ENCODE measurements at regions not wholly inside any gene's neighbourhood (a gene's known extent, or its start where the extent isn't known, plus 50 kb on each side); places are given as distances from the start of the nearest gene placed in this dataset.
"Not testable (repeated sequence)": the region's sequence is repeated elsewhere in the genome, so short reads cannot be mapped to it uniquely, and the experiment has no call there.

GRCh38 chr2:97348265-97348664 is 235.3 kb downstream of the ANKRD36 start:
- Mint-ChIP-seq H3K4me3 (ENCODE audit: unreplicated experiment) (no peak overlapping the region), H3K27me3 (ENCODE audit: unreplicated experiment) (peaks cover 22% of the 10 kb centered on the region), H3K9me3 (ENCODE audit: unreplicated experiment) (no peaks in the 10 kb centered on the region), H3K36me3 (ENCODE audit: unreplicated experiment) (no peaks in the 10 kb centered on the region), H3K4me1 (ENCODE audit: unreplicated experiment) (no peaks in the 10 kb centered on the region), H3K27ac (ENCODE audit: unreplicated experiment) (no peak overlapping the region)
- DNase-seq (ENCODE audit: extremely low spot score, unreplicated experiment): no peak
- TF ChIP-seq CTCF (IDR thresholded peaks at IDR 0.05): no peak

GRCh38 chr2:97344937-97345336 is 232.0 kb downstream of the ANKRD36 start:
- H3K4me1 Mint-ChIP-seq (ENCODE audit: unreplicated experiment); H3K27me3 Mint-ChIP-seq (ENCODE audit: unreplicated experiment); H3K36me3 Mint-ChIP-seq (ENCODE audit: unreplicated experiment); H3K27ac Mint-ChIP-seq (ENCODE audit: unreplicated experiment); H3K4me3 Mint-ChIP-seq (ENCODE audit: unreplicated experiment); H3K9me3 Mint-ChIP-seq (ENCODE audit: unreplicated experiment); DNase-seq (ENCODE audit: extremely low spot score, unreplicated experiment): not testable (repeated sequence)

- not testable (repeated sequence) for H3K27me3 Mint-ChIP-seq (ENCODE audit: unreplicated experiment); H3K4me1 Mint-ChIP-seq (ENCODE audit: unreplicated experiment); H3K27ac Mint-ChIP-seq (ENCODE audit: unreplicated experiment); H3K9me3 Mint-ChIP-seq (ENCODE audit: unreplicated experiment); H3K4me3 Mint-ChIP-seq (ENCODE audit: unreplicated experiment); H3K36me3 Mint-ChIP-seq (ENCODE audit: unreplicated experiment); DNase-seq (ENCODE audit: extremely low spot score, unreplicated experiment)
Observed at GRCh38 chr2:97333674-97334073, 220.7 kb downstream of the ANKRD36 start.

DNA sequence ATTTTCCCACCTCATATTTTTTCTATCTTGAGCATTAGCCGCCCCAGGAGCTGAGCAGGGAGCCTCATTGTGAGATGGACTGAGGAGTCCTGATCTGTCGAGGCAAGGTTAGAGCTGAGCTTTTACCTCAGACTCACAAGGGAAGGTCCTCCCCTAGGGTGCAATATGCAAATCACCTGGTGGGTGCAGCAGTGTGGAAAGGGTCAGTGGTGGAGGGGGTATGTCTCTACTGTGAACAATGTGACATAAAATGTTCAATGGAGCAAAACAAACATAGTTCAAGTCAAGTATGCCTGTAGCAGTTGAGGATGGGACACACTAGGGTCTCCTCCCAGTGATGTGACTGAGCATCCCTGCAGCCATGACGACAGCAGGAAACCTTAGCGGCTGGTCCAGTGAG is 219.2 kb downstream of the ANKRD36 start:
- H3K4me1 Mint-ChIP-seq (ENCODE audit: unreplicated experiment); H3K9me3 Mint-ChIP-seq (ENCODE audit: unreplicated experiment); H3K27ac Mint-ChIP-seq (ENCODE audit: unreplicated experiment); H3K27me3 Mint-ChIP-seq (ENCODE audit: unreplicated experiment); H3K36me3 Mint-ChIP-seq (ENCODE audit: unreplicated experiment); H3K4me3 Mint-ChIP-seq (ENCODE audit: unreplicated experiment); DNase-seq (ENCODE audit: extremely low spot score, unreplicated experiment): not testable (repeated sequence)

GRCh38 chr2:97321936-97322713 is 209.2 kb downstream of the ANKRD36 start:
- not testable (repeated sequence) for H3K27me3 Mint-ChIP-seq (ENCODE audit: unreplicated experiment); H3K36me3 Mint-ChIP-seq (ENCODE audit: unreplicated experiment); H3K4me1 Mint-ChIP-seq (ENCODE audit: unreplicated experiment); H3K9me3 Mint-ChIP-seq (ENCODE audit: unreplicated experiment); H3K27ac Mint-ChIP-seq (ENCODE audit: unreplicated experiment); DNase-seq (ENCODE audit: extremely low spot score, unreplicated experiment); H3K4me3 Mint-ChIP-seq (ENCODE audit: unreplicated experiment)

GRCh38 chr2:97315358-97315757 is 202.4 kb downstream of the ANKRD36 start:
- H3K27ac Mint-ChIP-seq (ENCODE audit: unreplicated experiment); H3K36me3 Mint-ChIP-seq (ENCODE audit: unreplicated experiment); H3K4me1 Mint-ChIP-seq (ENCODE audit: unreplicated experiment); H3K4me3 Mint-ChIP-seq (ENCODE audit: unreplicated experiment); H3K9me3 Mint-ChIP-seq (ENCODE audit: unreplicated experiment); H3K27me3 Mint-ChIP-seq (ENCODE audit: unreplicated experiment); DNase-seq (ENCODE audit: extremely low spot score, unreplicated experiment): not testable (repeated sequence)

- H3K4me1 Mint-ChIP-seq (ENCODE audit: unreplicated experiment); H3K36me3 Mint-ChIP-seq (ENCODE audit: unreplicated experiment); H3K27me3 Mint-ChIP-seq (ENCODE audit: unreplicated experiment); H3K4me3 Mint-ChIP-seq (ENCODE audit: unreplicated experiment); H3K9me3 Mint-ChIP-seq (ENCODE audit: unreplicated experiment); DNase-seq (ENCODE audit: extremely low spot score, unreplicated experiment); H3K27ac Mint-ChIP-seq (ENCODE audit: unreplicated experiment): not testable (repeated sequence)
Observed at GRCh38 chr2:97312426-97312825, 199.5 kb downstream of the ANKRD36 start.

GRCh38 chr2:97305426-97305825 is 192.5 kb downstream of the ANKRD36 start:
- H3K27ac Mint-ChIP-seq (ENCODE audit: unreplicated experiment); H3K27me3 Mint-ChIP-seq (ENCODE audit: unreplicated experiment): not testable (repeated sequence)

DNA sequence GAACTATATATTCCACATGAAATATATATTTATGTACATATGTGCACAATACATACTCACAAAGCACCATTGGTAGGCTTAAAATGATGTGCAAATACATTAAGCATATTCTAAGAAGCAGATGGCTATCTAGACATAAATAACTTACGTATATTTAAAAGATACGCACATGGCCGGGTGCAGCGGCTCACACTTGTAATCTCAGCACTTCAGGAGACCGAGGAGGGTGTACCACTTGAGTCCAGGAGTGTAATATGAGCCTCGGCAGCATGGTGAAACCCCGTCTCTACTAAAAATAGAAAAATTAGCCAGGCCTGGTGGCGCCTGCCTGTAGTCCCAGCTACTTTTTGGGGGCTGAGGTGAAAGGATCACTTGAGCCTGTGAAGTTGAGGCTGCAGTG is 189.9 kb downstream of the ANKRD36 start:
- H3K9me3 Mint-ChIP-seq (ENCODE audit: unreplicated experiment); H3K4me1 Mint-ChIP-seq (ENCODE audit: unreplicated experiment); H3K4me3 Mint-ChIP-seq (ENCODE audit: unreplicated experiment); DNase-seq (ENCODE audit: extremely low spot score, unreplicated experiment); H3K27me3 Mint-ChIP-seq (ENCODE audit: unreplicated experiment); H3K36me3 Mint-ChIP-seq (ENCODE audit: unreplicated experiment); H3K27ac Mint-ChIP-seq (ENCODE audit: unreplicated experiment): not testable (repeated sequence)

More at GRCh38 chr2:97305426-97305825, 192.5 kb downstream of the ANKRD36 start:
- not testable (repeated sequence) for H3K4me3 Mint-ChIP-seq (ENCODE audit: unreplicated experiment); DNase-seq (ENCODE audit: extremely low spot score, unreplicated experiment); H3K36me3 Mint-ChIP-seq (ENCODE audit: unreplicated experiment); H3K9me3 Mint-ChIP-seq (ENCODE audit: unreplicated experiment); H3K4me1 Mint-ChIP-seq (ENCODE audit: unreplicated experiment)

- not testable (repeated sequence) for H3K9me3 Mint-ChIP-seq (ENCODE audit: unreplicated experiment); H3K4me3 Mint-ChIP-seq (ENCODE audit: unreplicated experiment); H3K27me3 Mint-ChIP-seq (ENCODE audit: unreplicated experiment); H3K36me3 Mint-ChIP-seq (ENCODE audit: unreplicated experiment); H3K4me1 Mint-ChIP-seq (ENCODE audit: unreplicated experiment); H3K27ac Mint-ChIP-seq (ENCODE audit: unreplicated experiment); DNase-seq (ENCODE audit: extremely low spot score, unreplicated experiment)
Observed at GRCh38 chr2:97301771-97302170, 188.8 kb downstream of the ANKRD36 start.

Data from osteocyte (in vitro differentiated cells).